ENCODE measurements at regions not wholly inside any gene's neighbourhood (a gene's known extent, or its start where the extent isn't known, plus 50 kb on each side); places are given as distances from the start of the nearest gene placed in this dataset.

DNA sequence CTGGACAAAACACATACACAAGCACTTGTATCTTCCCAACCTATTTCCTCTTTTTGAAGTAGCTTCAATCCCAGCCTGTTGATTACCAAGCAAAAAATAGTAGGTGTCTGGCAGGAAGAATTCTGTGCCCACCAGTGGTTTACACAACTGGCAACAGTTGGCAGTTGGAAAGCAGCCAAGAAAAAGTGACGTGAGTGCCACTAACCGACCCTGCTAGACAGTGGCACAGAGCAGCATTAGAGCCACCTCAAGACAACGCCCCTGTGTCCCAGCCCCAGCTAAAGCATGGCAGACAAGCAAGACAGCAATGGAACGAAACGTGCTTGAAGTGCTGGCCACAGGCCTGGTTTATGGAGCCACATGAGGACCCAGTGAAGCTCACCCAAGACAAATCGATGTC is 379.6 kb downstream of the FBXO15 start:
- TF ChIP-seq POLR2A (IDR thresholded peaks at IDR 0.05) (no peak), POLR2AphosphoS5 (IDR thresholded peaks at IDR 0.05) (no peak)

All from gastroesophageal sphincter (tissue), 2 donors.